ENCODE measurements at regions not wholly inside any gene's neighbourhood (a gene's known extent, or its start where the extent isn't known, plus 50 kb on each side); places are given as distances from the start of the nearest gene placed in this dataset.
"Not testable (repeated sequence)": the region's sequence is repeated elsewhere in the genome, so short reads cannot be mapped to it uniquely, and the experiment has no call there.

- TF ChIP-seq CTCF (IDR thresholded peaks at IDR 0.05): no peak
- Histone ChIP-seq H3K9me3 (no peaks in the 10 kb centered on the region), H3K4me3 (no peak overlapping the region), H3K36me3 (no peaks in the 10 kb centered on the region), H3K27me3 (peaks cover 0 to 3% (median 0%) of the 10 kb centered on the region in 4 donors), H3K4me1 (no peaks in the 10 kb centered on the region), H3K27ac (no peak overlapping the region)
- intact Hi-C loops (cut with DNase I): no loop called here
- FAIRE-seq: no peak
- WGBS, 2 donors: 55 to 69% methylated on average over 8 of the region's 8 CpGs
- DNase-seq: no peak
- no peak for ATAC-seq
These were observed 90.5 kb upstream of the TBX18 start for GRCh38 chr6:84854811-84855400.

- Histone ChIP-seq H3K27ac (no peak overlapping the region), H3K27me3 (peaks cover 0 to 3% (median 0%) of the 10 kb centered on the region in 4 donors), H3K9me3 (no peaks in the 10 kb centered on the region), H3K36me3 (no peaks in the 10 kb centered on the region), H3K4me3 (no peak overlapping the region), H3K4me1 (peaks cover 0 to 4% (median 0%) of the 10 kb centered on the region in 3 donors)
- no peak for ATAC-seq
- intact Hi-C loops (cut with DNase I): no loop called here
- no peak for FAIRE-seq
- no peak for DNase-seq
- no peak for TF ChIP-seq CTCF (IDR thresholded peaks at IDR 0.05)
These were observed 89.5 kb upstream of the TBX18 start for GRCh38 chr6:84853901-84854300.

GRCh38 chr6:84848960-84849359, 84.6 kb upstream of the TBX18 start:
- Histone ChIP-seq H3K9me3 (no peaks in the 10 kb centered on the region), H3K36me3 (no peaks in the 10 kb centered on the region), H3K4me1 (peaks cover 0 to 4% (median 0%) of the 10 kb centered on the region in 3 donors), H3K4me3 (no peak overlapping the region), H3K27ac (no peak overlapping the region), H3K27me3 (no peaks in the 10 kb centered on the region)
- 14 to 21% methylated on average over 1 of the region's 1 CpG for WGBS, 2 donors
- DNase-seq (no peak), ATAC-seq (no peak), FAIRE-seq (no peak)
- TF ChIP-seq CTCF (IDR thresholded peaks at IDR 0.05): no peak
- intact Hi-C loops (cut with DNase I): no loop called here

GRCh38 chr6:84847390-84848160, 83.2 kb upstream of the TBX18 start:
- Histone ChIP-seq H3K4me1 (peaks cover 0 to 4% (median 0%) of the 10 kb centered on the region in 3 donors), H3K9me3 (no peaks in the 10 kb centered on the region), H3K4me3 (no peak overlapping the region), H3K36me3 (no peaks in the 10 kb centered on the region), H3K27me3 (no peaks in the 10 kb centered on the region), H3K27ac (no peak overlapping the region)
- intact Hi-C loops (cut with DNase I): no loop called here
- FAIRE-seq (no peak), ATAC-seq (no peak), DNase-seq (no peak)
- 52 to 61% methylated on average over 3 of the region's 3 CpGs for WGBS, 2 donors
- no peak for TF ChIP-seq CTCF (IDR thresholded peaks at IDR 0.05)

GRCh38 chr6:84842525-84843166, 78.2 kb upstream of the TBX18 start:
- no peak overlapping the region for H3K4me3 ChIP-seq
- no peaks in the 10 kb centered on the region for H3K36me3 ChIP-seq
- FAIRE-seq: no peak
- intact Hi-C loops (cut with DNase I): no loop called here
- H3K4me1 ChIP-seq: no peaks in the 10 kb centered on the region
- H3K9me3 ChIP-seq: no peaks in the 10 kb centered on the region
- no peak overlapping the region for H3K27ac ChIP-seq
- no peak for DNase-seq
- peak in 1 of 4 donors; percentile 37 for ATAC-seq
- TF ChIP-seq CTCF (IDR thresholded peaks at IDR 0.05): no peak
- no peaks in the 10 kb centered on the region for H3K27me3 ChIP-seq

- H3K36me3 ChIP-seq; ATAC-seq; intact Hi-C loops (cut with DNase I); H3K4me3 ChIP-seq; H3K9me3 ChIP-seq; H3K27me3 ChIP-seq; DNase-seq; H3K27ac ChIP-seq; H3K4me1 ChIP-seq; FAIRE-seq: not testable (repeated sequence)
- 72 to 76% methylated on average over 5 of the region's 5 CpGs for WGBS, 2 donors
These were observed 72.9 kb upstream of the TBX18 start for GRCh38 chr6:84837068-84837866.
